Neural progenitor cell (in vitro differentiated cells): ENCODE measurements at regions not wholly inside any gene's neighbourhood (a gene's known extent, or its start where the extent isn't known, plus 50 kb on each side); places are given as distances from the start of the nearest gene placed in this dataset.
A peak's percentile ranks its signal among the peaks of the same experiment; 100 is the strongest.

Experiments
- DNase-seq: peaks from one replicate; pipeline ENCODE4 v3.0.0-alpha.2; 2016; ENCODE audit warnings: low spot score
- H2AFZ ChIP-seq: fragments of 200-600 bp; sonication (generic); replicated peaks from 2 replicates; pipeline ENCODE4 v1.6.1; 2016; ENCODE audit warnings: antibody characterized with exemption
- H3F3A ChIP-seq: fragments of 200-600 bp; sonication (generic); 2 replicates; pipeline ENCODE4 v1.6.1; 2016; ENCODE audit warnings: antibody characterized with exemption, low read depth
- H3K27ac ChIP-seq: fragments of 200-600 bp; sonication (generic); 2 replicates; pipeline ENCODE4 v1.5.1; 2016; ENCODE audit warnings: mild to moderate bottlenecking
- H3K27me3 ChIP-seq: fragments of 200-600 bp; sonication (generic); 2 replicates; pipeline ENCODE4 v1.6.1; 2016; ENCODE audit warnings: mild to moderate bottlenecking, moderate library complexity
- H3K36me3 ChIP-seq: fragments of 200-600 bp; sonication (generic); 2 replicates; pipeline ENCODE4 v1.5.1; 2016
- H3K4me1 ChIP-seq: fragments of 200-600 bp; sonication (generic); 2 replicates; pipeline ENCODE4 v1.6.1; 2016; ENCODE audit warnings: mixed run types
- H3K4me2 ChIP-seq: fragments of 200-600 bp; sonication (generic); 2 replicates; pipeline ENCODE4 v1.6.1; 2016
- H3K4me3 ChIP-seq: fragments of 200-600 bp; sonication (generic); 2 replicates; pipeline ENCODE4 v1.5.1; 2016
- H3K79me2 ChIP-seq: fragments of 200-600 bp; sonication (generic); 2 replicates; pipeline ENCODE4 v1.6.1; 2016; ENCODE audit warnings: low read depth
- H3K9ac ChIP-seq: fragments of 200-600 bp; sonication (generic); 2 replicates; pipeline ENCODE4 v1.6.1; 2016
- H3K9me3 ChIP-seq: fragments of 200-600 bp; sonication (generic); 2 replicates; pipeline ENCODE4 v1.5.1; 2016; ENCODE audit warnings: low read depth
- H4K20me1 ChIP-seq: fragments of 200-600 bp; sonication (generic); 2 replicates; pipeline ENCODE4 v1.6.1; 2016; ENCODE audit warnings: low read depth
- H3K27ac Mint-ChIP-seq: 3 replicates; pipeline ENCODE4 v1.8.0; 2021; ENCODE audit warnings: mixed read lengths
- H3K27me3 Mint-ChIP-seq: 2 replicates; pipeline ENCODE4 v1.8.0; 2022; ENCODE audit warnings: low read depth, mild to moderate bottlenecking, inconsistent platforms, moderate library complexity, mixed read lengths; ENCODE audit not compliant: insufficient read depth
- H3K36me3 Mint-ChIP-seq: 3 replicates; pipeline ENCODE4 v1.8.0; 2021; ENCODE audit warnings: mixed read lengths
- H3K4me1 Mint-ChIP-seq: 3 replicates; pipeline ENCODE4 v1.8.0; 2021; ENCODE audit warnings: mixed read lengths
- H3K4me3 Mint-ChIP-seq: 3 replicates; pipeline ENCODE4 v1.8.0; 2021; ENCODE audit warnings: mild to moderate bottlenecking, moderate library complexity, mixed read lengths
- H3K9me3 Mint-ChIP-seq: 3 replicates; pipeline ENCODE4 v1.8.0; 2020; ENCODE audit warnings: mixed read lengths
- EZH2 ChIP-seq: fragments of 200-600 bp; sonication (generic); IDR thresholded peaks from 2 replicates; pipeline ENCODE4 v1.6.1; 2017; ENCODE audit warnings: antibody characterized with exemption, mild to moderate bottlenecking, moderate library complexity
- EZH2phosphoT487 ChIP-seq: fragments of 200-600 bp; sonication (generic); IDR thresholded peaks from 2 replicates; pipeline ENCODE4 v1.6.1; 2017; ENCODE audit warnings: antibody characterized with exemption
- TF ChIP-seq, protein P1 (sequence below): fragments of 200-600 bp; sonication (generic); IDR thresholded peaks from 2 replicates; pipeline ENCODE4 v1.5.1; 2017; ENCODE audit warnings: antibody characterized with exemption, mild to moderate bottlenecking

DNA sequence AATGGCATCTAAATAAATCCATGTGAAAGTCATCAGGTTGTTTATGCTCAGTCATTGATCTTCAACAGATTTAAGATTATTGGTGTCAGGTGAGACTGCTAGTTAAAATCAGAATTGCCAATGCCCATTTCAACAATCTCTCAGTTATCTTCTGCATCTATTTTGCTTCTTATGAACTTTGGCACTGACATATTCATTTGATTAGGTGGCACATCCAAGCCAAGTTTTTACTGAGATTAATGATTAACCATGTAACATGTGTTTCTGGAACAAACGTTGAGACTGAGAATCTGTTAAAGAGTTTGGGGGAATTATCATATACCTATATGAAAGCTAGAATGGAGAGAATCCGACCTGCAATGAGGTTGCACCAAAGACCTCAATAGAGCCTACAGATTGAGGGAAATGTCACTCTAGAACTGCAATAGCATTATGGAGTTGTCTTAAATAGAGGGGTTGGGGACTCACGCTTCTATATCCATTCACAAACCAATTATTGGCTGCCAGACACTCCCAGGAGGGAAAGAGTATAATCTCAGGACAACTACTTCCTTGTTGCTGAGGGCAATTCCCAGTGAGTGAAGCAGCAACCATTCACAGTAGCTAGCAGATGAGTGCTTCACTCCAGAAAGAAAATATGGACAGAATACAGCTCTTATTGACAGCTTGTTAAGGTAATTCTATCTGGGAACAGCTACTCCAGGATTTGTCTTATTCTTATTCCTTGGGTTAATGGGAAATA is 891.3 kb downstream of the SQOR start:
- H3K4me1 Mint-ChIP-seq = no peaks in the 10 kb centered on the region
- Histone ChIP-seq H3K27me3 (no peaks in the 10 kb centered on the region), H3K27ac (no peak overlapping the region), H3F3A (no peaks in the 10 kb centered on the region), H3K4me1 (no peaks in the 10 kb centered on the region), H2AFZ (no peak overlapping the region), H3K79me2 (no peaks in the 10 kb centered on the region), H3K9ac (no peak overlapping the region), H4K20me1 (no peaks in the 10 kb centered on the region), H3K4me2 (no peak overlapping the region), H3K4me3 (no peak overlapping the region), H3K9me3 (no peaks in the 10 kb centered on the region), H3K36me3 (no peaks in the 10 kb centered on the region)
- TF ChIP-seq, protein P1, sequence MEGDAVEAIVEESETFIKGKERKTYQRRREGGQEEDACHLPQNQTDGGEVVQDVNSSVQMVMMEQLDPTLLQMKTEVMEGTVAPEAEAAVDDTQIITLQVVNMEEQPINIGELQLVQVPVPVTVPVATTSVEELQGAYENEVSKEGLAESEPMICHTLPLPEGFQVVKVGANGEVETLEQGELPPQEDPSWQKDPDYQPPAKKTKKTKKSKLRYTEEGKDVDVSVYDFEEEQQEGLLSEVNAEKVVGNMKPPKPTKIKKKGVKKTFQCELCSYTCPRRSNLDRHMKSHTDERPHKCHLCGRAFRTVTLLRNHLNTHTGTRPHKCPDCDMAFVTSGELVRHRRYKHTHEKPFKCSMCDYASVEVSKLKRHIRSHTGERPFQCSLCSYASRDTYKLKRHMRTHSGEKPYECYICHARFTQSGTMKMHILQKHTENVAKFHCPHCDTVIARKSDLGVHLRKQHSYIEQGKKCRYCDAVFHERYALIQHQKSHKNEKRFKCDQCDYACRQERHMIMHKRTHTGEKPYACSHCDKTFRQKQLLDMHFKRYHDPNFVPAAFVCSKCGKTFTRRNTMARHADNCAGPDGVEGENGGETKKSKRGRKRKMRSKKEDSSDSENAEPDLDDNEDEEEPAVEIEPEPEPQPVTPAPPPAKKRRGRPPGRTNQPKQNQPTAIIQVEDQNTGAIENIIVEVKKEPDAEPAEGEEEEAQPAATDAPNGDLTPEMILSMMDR = no peak
- TF ChIP-seq EZH2phosphoT487 (no peak), EZH2 (no peak)
- no peaks in the 10 kb centered on the region for H3K36me3 Mint-ChIP-seq
- no peaks in the 10 kb centered on the region for H3K27me3 Mint-ChIP-seq
- H3K9me3 Mint-ChIP-seq = no peaks in the 10 kb centered on the region
- H3K27ac Mint-ChIP-seq = no peak overlapping the region
- DNase-seq = no peak
- no peak overlapping the region for H3K4me3 Mint-ChIP-seq

DNA sequence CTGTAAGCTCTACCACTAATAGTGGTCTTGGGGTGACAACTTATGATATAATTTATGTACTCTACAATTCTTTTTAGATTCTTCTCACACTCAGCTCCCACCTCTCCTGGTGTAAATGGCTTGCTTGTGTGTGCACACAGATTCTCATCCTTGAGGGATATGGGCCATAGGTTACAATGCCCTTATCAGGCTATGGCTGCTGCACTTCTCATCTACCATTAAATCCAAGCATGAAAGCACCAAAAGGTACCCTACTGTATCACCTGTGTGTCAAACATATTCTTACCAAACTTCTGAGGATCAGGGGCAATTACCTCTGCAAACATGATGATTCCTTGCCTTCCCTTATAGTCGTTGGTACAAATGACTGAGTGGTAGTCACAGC is 891.9 kb downstream of the SQOR start:
- Mint-ChIP-seq H3K9me3 (no peaks in the 10 kb centered on the region), H3K4me1 (no peaks in the 10 kb centered on the region), H3K27ac (no peak overlapping the region), H3K27me3 (no peaks in the 10 kb centered on the region), H3K36me3 (no peaks in the 10 kb centered on the region), H3K4me3 (no peak overlapping the region)
- Histone ChIP-seq H3K9me3 (no peaks in the 10 kb centered on the region), H4K20me1 (no peaks in the 10 kb centered on the region), H3K79me2 (no peaks in the 10 kb centered on the region), H3K27me3 (no peaks in the 10 kb centered on the region), H3K4me3 (no peak overlapping the region), H3K27ac (no peak overlapping the region), H3K4me1 (no peaks in the 10 kb centered on the region), H3K36me3 (no peaks in the 10 kb centered on the region), H2AFZ (no peak overlapping the region), H3K4me2 (no peak overlapping the region), H3F3A (no peaks in the 10 kb centered on the region), H3K9ac (no peak overlapping the region)
- TF ChIP-seq, protein P1 = no peak
- TF ChIP-seq EZH2phosphoT487 = no peak
- TF ChIP-seq EZH2 = no peak
- no peak for DNase-seq

DNA sequence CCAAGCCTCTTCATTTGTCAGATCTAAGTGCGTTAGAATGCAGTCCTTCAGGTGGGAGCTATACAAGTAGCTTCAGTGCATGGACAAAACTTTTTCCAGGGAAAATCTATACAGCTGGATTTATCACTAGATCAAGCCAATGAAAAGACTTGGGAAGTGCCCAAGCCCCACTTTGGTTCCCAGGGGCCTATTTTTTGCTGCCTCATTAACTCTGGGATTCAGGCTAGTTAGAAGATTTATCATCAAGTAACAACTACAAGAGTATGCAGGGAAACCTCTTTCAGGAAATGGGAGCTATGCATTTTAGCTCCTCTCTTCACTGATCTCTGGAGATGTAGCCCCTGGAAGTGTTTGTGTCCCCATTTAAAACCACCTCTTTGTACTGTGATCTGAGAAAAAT is 908.8 kb downstream of the SQOR start:
- Histone ChIP-seq H3K27ac (no peak overlapping the region), H3K9ac (no peak overlapping the region), H3K36me3 (no peaks in the 10 kb centered on the region), H3K9me3 (no peaks in the 10 kb centered on the region), H3K79me2 (no peaks in the 10 kb centered on the region), H3K4me2 (no peak overlapping the region), H2AFZ (peak overlapping the region; percentile 4), H3K4me3 (no peak overlapping the region), H3F3A (no peaks in the 10 kb centered on the region), H3K27me3 (no peaks in the 10 kb centered on the region), H4K20me1 (no peaks in the 10 kb centered on the region), H3K4me1 (no peaks in the 10 kb centered on the region)
- no peaks in the 10 kb centered on the region for H3K4me1 Mint-ChIP-seq
- H3K27me3 Mint-ChIP-seq = peaks cover 9% of the 10 kb centered on the region
- H3K4me3 Mint-ChIP-seq = no peak overlapping the region
- TF ChIP-seq EZH2 = no peak
- H3K36me3 Mint-ChIP-seq = no peaks in the 10 kb centered on the region
- H3K27ac Mint-ChIP-seq = no peak overlapping the region
- peaks cover 8% of the 10 kb centered on the region for H3K9me3 Mint-ChIP-seq
- DNase-seq = no peak

DNA sequence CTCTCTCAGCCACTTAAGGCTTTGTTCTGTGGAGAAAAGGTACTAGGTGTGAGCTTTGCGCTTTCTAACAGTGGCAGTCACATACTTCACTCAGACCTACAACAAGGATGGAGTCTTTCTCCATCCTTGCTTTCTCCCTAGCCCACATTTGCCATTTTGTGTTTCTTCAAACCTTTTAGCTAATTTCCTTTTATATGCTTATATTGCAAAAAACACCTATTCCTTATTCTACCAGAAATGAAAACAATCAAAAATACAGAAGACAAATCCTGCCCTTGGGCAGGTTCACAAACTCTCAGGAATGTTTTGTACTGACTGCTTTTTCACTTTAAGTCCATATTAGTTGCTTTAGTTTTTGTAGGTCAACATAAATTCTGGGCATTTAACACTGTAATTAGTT is 914.2 kb downstream of the SQOR start:
- Mint-ChIP-seq H3K27ac (no peak overlapping the region), H3K27me3 (peaks cover 2% of the 10 kb centered on the region), H3K4me3 (no peak overlapping the region), H3K9me3 (peaks cover 7% of the 10 kb centered on the region), H3K36me3 (no peaks in the 10 kb centered on the region), H3K4me1 (no peaks in the 10 kb centered on the region)
- no peak overlapping the region for H3K27ac ChIP-seq
- DNase-seq = no peak
- no peaks in the 10 kb centered on the region for H4K20me1 ChIP-seq
- no peak for TF ChIP-seq EZH2
- TF ChIP-seq EZH2phosphoT487 = no peak
- TF ChIP-seq, protein P1 = no peak
- H3K9ac ChIP-seq = no peak overlapping the region
- no peaks in the 10 kb centered on the region for H3K9me3 ChIP-seq
- H3F3A ChIP-seq = no peaks in the 10 kb centered on the region
- H3K4me3 ChIP-seq = no peak overlapping the region
- H3K27me3 ChIP-seq = no peaks in the 10 kb centered on the region
- no peaks in the 10 kb centered on the region for H3K79me2 ChIP-seq
- H3K4me1 ChIP-seq = no peaks in the 10 kb centered on the region
- H3K36me3 ChIP-seq = no peaks in the 10 kb centered on the region
- peak overlapping the region; percentile 7 for H2AFZ ChIP-seq
- no peak overlapping the region for H3K4me2 ChIP-seq
